RWPE1 (cell line): ENCODE measurements at regions not wholly inside any gene's neighbourhood (a gene's known extent, or its start where the extent isn't known, plus 50 kb on each side); places are given as distances from the start of the nearest gene placed in this dataset.

Experiments used
- CTCF ChIA-PET: fragments of 350-600 bp; sonication (Branson Sonifier 250); formaldehyde crosslinking; extraction: SDS; loops from one replicate; lab custom pipeline; 2021; lab: Yijun Ruan, JAX
- POLR2A ChIA-PET: fragments of 400-600 bp; formaldehyde crosslinking; extraction: SDS; loops from one replicate; lab custom pipeline; 2020; ENCODE audit warnings: antibody characterized with exemption; ENCODE audit not compliant: low non-redundant PET; lab: Yijun Ruan, JAX
- DNase-seq: peaks from one replicate; pipeline ENCODE4 v3.0.0; 2012; ENCODE audit warnings: low spot score
- H3K27ac ChIP-seq: fragments of 450-650 bp; 2 replicates; pipeline ENCODE4 v1.5.1; 2017
- CTCF ChIP-seq: fragments of 450-650 bp; conservative IDR thresholded peaks from 2 replicates; pipeline ENCODE4 v1.5.1; 2017; ENCODE audit warnings: low read depth, mild to moderate bottlenecking

DNA sequence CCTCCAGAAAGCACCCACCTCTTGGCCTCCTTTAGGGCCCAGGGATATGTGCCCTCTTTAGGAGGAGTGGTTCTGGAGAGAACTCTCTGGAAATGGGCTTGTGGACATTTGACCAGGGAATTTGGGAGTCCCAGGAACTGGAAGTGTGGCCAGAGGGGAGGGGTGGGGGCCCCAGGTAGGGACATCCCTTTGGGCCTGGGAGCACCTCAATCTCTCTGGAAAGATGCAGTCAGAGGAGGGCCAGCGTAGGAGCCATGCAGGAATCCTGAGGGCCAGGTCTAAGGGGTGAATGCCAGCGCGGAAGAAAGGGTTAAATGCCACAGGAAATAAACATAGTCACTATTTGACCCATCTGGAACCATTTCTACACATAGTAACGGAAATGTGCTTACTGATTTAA lies 50.3 kb upstream of the ITGA11 start:
- DNase-seq: no peak
- TF ChIP-seq CTCF: no peak
- H3K27ac ChIP-seq: no peak overlapping the region
- ChIA-PET POLR2A (no interaction called here), CTCF (no interaction called here)

DNA sequence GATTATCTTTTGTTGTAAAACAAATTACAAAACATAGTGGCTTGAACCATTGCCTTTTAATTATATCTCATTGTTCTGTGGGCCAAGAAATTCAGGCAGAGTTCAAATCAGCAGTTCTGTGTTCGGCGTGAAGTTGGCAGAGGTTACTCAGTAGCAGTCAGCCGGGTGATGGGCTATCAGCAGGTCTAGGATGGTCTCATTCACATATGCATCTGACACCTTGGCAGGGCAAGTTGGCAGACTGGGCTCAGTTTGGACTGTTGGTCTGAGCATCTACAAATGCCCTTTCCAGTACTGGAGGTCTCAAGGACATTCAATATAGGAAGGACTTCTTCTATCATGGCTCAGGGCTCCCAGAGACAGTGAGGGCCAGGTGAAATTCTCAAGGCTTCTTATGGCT lies 51.2 kb upstream of the ITGA11 start:
- no peak for TF ChIP-seq CTCF
- no peak overlapping the region for H3K27ac ChIP-seq
- DNase-seq: no peak
- ChIA-PET CTCF (no interaction called here), POLR2A (no interaction called here)

DNA sequence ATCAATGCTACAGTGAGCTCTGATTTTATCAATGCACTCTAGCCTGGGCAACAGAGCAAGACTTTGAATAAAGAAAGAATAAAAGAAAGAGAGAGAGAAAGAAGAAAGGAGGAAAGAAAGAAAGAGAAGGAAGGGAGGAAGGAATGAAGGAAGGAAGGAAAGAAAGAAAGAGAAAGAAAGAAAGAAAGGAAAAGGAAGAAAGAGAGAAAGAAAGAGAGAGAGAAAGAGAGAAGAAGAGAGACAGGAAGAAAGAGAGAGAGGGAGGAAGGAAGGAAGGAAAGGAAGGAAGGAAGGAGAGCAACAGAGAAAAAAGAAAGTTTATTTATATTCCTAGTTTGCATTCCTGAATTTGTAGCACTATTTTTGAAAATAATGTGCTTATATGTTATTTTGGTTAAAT lies 52.3 kb upstream of the ITGA11 start:
- H3K27ac ChIP-seq: no peak overlapping the region
- no peak for DNase-seq
- CTCF ChIA-PET: interaction anchor here (0.8 kb wide), 1 partner anchor 18 kb away, joined by 4 read pairs; no protein-coding TSS in a partner anchor

GRCh38 chr15:68484696-68485400 lies 52.9 kb upstream of the ITGA11 start:
- CTCF ChIA-PET: no interaction called here
- no peak for DNase-seq
- POLR2A ChIA-PET: interaction anchor here (0.5 kb wide), 1 partner anchor 16 kb away, joined by 3 read pairs; no protein-coding TSS in a partner anchor
- H3K27ac ChIP-seq: no peak overlapping the region
- TF ChIP-seq CTCF: no peak

More for the DNA sequence above, 52.3 kb upstream of the ITGA11 start:
- no peak for TF ChIP-seq CTCF
- POLR2A ChIA-PET: no interaction called here

DNA sequence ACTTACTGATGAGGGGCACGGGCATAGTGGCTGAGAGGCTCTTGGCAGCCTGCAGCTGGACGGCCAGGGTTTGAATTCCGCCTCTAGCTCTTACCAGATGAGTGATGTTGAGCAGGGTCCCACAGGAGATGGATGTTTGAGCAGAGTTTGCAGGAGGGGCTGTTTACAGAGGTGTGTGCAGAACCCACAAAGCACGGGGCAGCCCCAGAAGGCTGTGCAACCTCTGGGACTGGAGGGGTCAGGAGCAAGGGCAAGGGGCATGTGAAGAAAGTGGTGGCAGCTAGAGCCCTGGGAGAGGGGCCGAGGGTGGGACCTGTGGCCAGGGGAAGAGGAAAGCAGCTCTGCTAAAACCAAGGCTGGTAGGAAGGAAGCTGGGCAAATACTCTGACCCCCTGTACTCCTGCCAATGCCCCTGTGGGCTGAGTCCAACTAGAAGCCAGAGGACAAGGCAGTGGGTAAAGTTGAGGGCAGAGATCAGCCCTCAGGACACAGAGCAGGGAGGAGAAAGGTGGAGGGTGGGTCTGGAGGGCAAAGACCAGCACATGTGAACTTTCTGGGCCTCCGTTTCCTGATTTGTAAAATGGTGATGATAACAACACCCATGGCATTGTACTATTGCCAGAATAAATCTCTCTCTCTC lies 53.9 kb upstream of the ITGA11 start:
- DNase-seq: no peak
- ChIA-PET CTCF (no interaction called here), POLR2A (no interaction called here)
- TF ChIP-seq CTCF: no peak
- H3K27ac ChIP-seq: no peak overlapping the region

GRCh38 chr15:68487087-68487843 lies 55.3 kb upstream of the ITGA11 start:
- no peak for DNase-seq
- CTCF ChIA-PET: no interaction called here
- no peak for TF ChIP-seq CTCF
- POLR2A ChIA-PET: no interaction called here
- H3K27ac ChIP-seq: no peak overlapping the region
